GDM1 (cell line): ENCODE measurements at regions not wholly inside any gene's neighbourhood (a gene's known extent, or its start where the extent isn't known, plus 50 kb on each side); places are given as distances from the start of the nearest gene placed in this dataset.
"Not testable (repeated sequence)": the region's sequence is repeated elsewhere in the genome, so short reads cannot be mapped to it uniquely, and the experiment has no call there.

Experiments used
- DNase-seq: peaks from one replicate; lab custom pipeline; 2025; lab: John Stamatoyannopoulos, UW

DNA sequence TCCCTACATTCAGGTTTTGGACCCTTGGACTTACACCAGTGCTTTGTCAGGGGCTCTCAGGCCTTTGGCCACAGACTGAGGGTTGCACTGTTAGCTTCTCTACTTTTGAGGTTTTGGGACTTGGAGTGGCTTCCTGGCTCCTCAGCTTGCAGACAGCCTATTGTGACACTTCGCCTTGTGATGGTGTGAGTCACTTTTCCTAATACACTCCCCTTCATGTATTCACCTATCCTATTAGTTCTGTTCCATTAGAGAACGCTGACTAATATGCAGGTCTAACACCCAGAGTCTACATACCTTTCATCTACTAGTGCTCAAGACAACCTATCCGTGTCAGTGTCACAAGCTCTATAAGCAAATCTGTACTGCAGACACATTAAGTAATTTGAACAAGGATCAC lies 605.3 kb downstream of the KCNT2 start:
- no peak for DNase-seq

DNA sequence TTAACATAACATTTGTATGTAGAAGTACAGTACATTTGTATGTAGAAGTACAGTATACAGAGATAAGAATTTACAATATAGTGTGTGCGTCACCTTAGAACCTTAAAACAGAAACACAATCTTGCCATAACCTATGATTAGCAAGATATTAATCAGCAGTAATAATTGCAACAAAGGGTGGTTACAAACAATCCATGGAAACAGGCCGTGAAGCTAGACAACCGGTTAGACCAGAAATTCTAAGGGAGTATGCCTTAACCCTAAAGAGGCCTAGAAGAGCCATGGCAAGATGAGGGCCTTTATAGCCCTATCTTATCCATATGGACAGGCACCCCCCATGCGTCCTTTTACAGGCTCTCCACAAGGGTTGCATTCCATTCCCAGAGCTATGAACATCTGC lies 605.9 kb downstream of the KCNT2 start:
- DNase-seq, result not testable (repeated sequence)

DNA sequence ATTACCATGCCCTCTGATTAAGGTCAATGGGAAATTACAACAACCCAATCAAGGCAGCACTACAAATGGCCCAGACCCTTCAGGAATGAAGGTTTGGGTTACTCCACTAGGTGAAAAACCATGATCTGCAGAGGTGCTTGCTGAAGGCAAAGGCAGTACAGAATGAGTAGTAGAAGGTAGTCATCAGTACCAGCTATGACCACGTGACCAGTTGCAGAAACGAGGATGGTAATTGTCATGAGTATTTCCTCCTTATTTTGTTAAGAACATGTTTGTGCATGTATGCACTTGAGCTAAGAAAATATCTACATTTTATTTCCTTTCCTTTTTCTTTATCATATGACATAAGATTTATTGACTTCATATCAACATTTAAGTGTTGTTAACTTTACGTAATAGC lies 607.1 kb downstream of the KCNT2 start:
- DNase-seq, result no peak

DNA sequence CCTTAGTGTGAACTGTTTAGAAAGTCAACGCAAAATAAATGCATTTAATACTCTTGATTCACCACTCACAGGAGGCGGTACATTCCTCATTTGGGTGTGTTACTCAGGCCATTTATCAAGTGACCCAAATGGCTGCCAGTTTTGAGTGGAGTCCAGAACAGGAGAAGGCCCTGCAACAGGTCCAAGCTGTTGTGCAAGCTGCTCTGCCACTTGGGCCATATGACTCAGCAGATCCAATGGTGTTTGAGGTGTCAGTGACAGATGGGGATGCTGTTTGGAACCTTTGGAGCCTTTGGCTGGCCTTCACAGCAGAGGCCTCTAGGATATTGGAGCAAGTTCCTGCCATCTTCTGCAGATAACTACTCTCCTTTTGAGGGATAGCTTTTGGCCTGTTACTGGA lies 609.2 kb downstream of the KCNT2 start:
- no peak for DNase-seq

DNA sequence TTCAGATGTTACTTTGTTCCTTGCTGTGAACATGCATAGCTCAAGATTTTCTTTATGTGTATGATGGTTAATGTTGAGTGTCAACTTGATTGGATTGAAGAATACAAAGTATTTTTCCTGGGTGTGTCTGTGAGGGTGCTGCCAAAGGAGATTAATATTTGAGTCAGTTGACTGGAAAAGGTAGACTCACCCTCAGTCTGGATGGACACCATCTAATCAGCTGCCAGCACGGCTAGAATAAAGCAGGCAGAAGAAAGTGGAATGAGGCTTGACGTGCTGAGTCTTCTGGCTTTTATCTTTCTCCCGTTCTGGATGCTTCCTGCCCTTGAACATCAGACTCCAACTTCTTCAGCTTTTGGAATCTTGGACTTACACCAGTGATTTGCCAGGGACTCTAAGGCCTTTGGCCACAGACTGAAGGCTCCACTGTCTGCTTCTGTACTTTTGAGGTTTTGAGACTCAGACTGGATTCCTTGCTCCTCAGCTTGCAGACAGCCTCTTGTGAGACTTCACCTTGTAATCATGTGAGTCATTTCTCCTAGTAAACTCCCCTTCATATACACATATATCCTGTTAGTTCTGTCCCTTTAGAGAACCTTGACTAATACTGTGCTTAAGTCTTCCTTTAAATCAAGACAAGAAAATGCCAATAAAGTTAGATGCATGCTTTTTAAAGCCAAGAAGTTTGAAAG lies 626.6 kb downstream of the KCNT2 start:
- DNase-seq, result no peak

DNA sequence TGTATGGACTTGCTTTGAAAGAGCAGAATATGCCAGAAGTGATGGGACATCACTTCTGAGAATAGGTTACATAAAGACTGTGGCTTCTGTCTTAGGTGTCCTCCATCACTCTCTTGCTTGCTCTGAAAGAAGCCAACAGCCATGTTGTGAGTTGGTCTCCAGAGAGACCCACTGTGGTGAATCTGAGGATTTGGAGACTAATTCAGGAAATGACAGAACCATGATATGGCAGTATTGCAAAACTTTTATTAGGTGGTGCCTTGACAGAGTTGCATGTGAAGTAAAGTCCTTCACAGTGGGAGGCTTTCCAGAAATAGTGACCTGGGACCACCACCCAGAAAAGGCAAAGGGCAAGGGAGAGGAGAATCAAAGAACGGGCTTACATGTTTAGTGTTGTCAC lies 628.6 kb downstream of the KCNT2 start:
- DNase-seq, result no peak

DNA sequence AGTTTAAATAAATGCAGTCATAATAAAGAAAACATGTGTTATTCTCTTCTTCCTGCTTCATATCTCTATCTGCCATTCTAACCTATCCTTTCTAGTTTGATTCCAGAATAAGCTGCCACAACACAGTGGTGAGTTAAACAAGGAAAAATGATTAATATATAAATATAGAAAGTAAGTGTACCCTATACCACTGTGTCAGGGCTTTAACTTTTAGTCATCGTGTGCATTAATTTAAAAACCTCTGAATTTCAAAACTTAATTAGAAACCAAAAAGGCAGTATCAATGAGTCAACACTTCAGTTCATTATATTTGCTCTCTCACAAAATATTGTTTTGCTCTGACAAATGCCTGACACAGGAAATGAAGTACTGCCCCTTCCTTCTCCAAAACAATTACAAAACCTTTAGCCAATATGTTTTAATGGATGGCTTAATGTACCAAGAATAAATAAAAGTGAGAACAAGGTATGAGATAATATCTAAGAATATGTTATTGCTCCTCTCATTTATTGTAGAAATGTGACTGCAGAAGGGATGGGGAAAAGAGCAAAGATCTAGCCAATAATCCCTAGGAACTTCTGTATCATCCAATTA lies 634.8 kb downstream of the KCNT2 start:
- no peak for DNase-seq

DNA sequence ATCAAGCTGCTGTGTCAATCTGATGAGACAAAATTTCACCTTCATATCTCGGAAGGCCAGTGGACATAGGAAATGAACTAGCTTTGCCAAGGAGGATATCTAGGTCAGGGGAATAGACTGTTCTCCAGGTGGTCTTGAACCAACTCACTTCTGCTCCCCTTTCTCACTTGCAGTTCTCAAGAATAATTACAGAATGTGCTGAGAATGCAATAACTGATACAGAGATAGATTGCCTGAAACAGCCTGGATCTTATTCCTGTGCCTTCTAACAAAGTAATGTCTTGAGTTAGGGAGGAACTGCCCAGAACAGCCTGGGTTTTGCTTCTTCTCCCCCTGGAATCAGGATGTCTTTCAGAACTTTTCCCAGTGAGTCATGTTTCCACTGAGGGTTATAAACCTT lies 636.7 kb downstream of the KCNT2 start:
- DNase-seq, result no peak

DNA sequence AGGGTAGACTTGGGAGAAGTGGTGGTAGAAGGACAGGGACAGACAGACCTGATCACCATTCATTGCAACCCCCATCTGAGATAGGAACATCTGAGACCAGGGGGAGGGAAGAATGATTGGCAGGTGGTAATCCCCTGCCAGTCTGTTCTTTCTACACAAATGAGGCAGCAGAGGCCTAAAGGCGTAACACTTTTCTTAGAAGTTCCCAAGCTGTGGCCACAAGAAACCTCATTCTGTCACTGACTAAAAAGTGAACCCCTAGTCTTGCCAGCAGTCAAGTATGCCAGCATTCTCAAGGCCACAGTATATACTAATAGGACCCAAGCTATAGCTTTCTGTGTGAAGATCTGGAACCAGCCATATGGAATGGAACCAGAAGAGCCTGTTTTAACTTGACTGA lies 638.0 kb downstream of the KCNT2 start:
- DNase-seq, result no peak

DNA sequence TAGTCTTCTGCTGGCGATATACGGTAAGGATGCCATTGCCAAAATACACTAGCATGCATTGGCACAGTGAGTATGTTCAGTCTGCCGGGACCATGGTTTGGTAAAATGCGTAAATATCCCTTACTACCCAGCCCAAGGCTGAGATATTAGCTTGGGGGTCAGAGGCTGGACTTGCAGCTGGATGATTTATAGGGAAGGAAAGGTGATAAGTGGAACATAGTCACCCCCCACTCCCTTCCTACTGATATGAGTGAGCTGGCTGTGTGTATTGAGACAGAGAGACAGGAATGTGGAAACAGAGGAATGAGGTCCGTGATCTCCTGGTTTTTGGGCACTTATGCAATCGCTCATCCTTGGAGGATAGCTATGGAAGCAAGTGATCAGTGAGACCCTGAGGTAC lies 642.8 kb downstream of the KCNT2 start:
- DNase-seq, result no peak

DNA sequence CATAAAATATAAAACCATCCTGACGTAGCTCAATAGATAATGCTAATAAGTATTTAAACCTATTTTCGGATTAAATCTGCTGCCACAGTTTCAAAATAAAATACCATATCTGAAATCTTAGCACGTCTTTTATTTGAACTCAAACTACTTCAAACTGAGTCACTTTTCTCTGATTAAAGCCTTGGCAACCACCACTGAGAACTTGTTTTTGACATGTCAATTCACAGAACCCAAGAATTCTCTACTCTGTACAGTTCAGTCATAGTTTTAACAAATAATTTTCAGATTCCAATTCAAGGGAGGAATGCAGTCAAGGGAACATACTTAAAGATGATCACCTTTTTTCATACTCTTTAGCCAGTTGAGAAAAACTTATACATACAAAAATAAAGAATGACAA lies 643.2 kb downstream of the KCNT2 start:
- no peak for DNase-seq

DNA sequence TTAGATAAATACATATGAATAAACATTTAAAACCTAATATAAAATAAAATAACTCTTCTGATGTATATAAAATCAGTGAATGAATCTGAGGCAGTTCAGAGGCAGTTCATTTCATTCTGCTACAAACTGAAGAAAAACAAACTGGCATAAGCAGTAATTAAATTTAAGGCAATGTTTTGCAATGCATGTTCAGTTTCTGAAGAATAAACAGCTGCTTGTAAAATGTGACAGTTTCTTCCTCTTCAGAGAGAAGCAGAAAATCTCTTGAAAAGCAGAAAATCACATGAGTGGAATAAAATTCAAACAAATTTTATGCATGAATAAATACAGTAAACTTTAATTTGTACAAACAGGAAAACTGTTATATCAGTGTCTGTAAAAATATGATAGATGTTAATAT lies 643.7 kb downstream of the KCNT2 start:
- DNase-seq, result no peak

DNA sequence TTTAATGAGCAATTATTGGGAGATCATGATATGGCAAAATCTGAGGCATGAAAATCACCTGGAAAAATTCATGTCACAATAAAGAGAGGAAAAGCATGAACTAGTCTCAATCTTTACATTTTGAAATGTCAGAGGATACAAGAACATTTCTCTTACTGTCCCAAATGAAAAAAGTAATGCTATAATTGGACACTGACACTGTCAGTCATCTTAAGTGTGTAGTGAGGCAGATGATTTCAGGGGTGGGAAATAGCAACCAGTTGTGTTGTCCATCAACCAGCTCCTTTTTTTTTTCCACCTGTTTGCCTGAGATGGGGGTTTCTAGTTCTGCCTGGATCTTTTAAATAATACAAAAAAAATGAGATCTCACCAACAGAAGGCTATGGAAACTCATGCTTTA lies 646.2 kb downstream of the KCNT2 start:
- DNase-seq, result no peak

DNA sequence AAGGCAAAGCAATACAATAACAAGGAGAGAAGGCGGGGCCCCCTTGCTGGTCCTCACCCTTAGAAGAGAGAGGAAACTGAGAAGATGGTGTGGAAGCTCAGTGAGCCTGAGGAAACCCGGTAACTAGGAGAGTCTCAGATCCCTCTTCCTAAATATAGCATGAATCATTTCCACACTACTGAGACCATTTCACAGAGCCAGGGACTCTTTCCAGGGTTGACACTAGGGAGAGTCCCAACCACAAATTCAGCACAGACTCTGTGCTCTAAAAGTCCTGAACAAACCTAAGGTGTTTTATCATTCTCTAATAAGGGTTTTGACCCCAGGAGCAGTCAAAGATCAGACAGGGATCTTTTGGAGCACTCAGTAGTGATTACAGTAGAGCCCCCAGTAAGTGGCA lies 647.7 kb downstream of the KCNT2 start:
- DNase-seq, result no peak

DNA sequence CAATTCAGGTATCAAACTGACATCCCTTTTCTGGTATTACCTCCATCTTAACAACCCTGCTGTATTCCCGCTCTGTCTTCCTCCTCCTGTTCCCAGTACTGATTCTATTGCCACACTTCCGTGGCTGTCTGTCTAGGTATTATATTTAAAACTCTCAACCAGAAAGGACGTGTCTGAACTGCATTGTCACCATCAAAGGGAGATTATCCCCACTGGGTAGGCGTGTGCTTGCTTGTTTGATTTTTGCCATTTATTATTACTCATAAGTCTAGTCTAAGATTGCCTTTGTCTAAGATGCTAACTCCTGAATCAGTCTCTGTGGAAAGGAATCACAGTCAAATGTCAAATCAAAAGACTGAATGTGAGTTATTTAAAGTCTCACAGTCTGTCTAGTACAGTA lies 650.1 kb downstream of the KCNT2 start:
- no peak for DNase-seq

DNA sequence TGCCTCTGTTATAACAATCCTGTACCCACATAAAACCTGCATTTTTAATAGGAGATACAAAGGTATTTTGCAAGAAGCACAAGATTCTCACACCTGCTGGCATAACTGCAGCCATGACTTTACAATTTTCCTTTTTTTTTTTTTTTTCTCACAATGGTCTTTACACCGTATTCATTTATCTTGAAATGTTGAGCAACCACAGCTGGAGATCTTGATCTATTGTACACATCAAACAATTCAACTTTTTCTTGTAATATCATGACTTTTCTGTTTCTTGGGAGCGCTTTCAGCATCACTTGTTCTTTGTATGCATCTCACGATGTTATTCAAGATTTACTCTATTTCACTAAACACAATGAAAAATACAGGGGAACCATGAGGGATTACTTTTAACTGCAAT lies 651.4 kb downstream of the KCNT2 start:
- DNase-seq, result no peak

DNA sequence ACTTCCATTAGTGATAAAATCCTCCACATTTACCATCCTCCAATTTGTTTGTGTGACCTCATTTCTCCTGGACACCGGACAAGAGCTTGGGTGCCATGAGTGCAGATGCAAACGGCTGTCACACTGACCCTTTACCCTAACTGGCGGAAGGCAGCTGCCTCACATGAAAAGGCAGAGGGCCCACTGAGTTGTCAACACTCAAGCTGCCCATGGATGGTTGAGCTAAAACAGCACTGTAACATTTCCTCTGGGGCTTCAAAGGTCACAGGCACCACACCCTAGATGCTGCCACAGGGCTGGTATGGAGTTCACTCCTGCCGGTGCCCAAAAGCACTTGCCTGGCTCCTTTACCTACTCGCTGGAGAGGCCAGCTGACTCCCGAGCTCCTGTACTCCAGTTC lies 653.4 kb downstream of the KCNT2 start:
- no peak for DNase-seq

DNA sequence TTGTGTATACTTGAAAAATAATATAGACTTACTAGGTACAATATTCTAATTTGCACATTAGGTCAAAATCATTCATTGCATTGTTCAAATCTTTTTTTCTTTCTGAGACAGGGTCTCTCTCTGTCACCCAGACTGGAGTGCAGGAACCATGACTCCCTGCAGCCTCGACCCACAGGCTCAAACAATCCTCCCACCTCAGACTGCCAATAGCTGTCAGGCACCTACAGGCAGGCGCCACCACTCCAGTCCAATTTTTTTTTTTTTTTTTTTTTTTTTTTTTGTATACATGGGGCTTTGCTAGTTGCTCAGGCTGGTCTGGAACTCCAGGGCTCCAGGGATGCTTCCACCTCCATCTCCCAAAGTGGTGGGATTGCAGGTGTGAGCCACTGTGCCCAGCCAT lies 656.9 kb downstream of the KCNT2 start:
- no peak for DNase-seq

DNA sequence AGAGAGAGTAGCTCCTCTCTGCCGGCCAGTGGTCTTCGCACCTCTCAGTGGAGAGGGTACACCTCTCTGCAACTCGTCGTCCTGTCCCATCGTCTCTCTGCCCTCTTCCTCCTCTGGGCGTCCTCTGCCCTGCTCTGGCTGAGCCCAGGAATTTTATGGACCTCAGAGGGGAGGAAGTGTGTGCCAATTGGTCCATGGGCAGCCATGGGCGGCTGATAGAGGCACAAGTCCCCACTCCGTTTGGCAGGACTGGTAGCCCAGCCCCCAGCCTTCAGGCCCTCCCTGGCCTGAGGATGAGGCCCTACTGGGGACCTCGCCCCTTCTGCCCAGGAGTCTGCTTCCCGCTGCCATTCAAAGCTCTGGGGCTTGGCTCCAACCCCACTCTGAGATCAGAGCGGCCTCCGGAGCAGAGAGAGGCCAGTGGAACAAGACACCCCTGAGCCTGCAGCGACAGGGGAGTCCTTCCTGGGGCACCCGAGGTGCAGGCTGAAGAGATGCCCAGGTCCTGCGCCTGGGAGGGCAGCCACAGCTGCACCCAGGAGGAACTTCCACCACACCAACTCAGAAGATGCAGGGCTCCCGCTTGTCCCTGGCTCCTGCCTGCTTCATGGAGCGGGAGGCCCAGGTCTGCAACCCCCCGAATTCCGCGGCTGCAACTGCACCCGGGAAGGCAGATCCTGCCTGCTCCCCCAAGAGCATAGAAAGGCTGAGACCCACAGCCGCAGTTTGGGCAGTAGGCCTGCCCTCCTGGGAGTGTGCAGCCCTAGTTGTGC lies 659.9 kb downstream of the KCNT2 start:
- DNase-seq, result no peak

DNA sequence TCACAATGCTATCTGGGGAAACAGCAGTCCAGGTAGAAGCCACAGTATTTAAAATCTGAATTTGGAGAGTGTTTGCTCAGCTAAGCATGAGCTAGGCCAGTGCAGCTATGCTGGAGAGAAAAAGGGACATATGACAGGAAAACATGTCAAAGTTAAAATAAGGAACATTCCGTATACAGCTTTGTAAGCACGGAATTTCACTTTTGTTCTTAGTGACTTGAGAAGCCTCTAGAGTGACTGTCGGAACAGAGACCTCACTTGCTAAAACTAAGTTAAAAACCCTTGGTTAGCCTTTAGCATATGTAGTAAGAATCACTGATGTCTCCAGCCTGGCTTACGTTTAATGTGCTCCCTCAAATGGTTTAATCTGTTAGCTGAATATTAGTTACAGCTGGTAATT lies 661.7 kb downstream of the KCNT2 start:
- no peak for DNase-seq

DNA sequence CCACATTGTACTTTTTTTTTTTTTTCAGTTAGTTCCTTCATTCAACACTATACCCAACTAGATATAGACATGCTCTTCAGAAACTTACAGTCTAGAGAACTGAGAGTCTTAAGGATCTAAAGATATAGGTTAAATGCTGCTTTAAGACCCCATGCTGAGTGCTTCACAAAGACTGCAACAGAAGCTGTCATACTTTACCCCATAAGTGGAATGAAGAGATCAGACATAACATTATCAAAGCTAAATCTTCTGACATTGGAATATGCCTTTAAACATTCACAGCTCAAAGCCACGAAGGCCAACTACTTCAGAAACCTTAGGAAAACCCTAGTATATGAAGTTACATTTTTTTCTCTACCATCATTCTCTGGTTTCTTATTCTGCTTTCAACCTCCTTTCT lies 666.4 kb downstream of the KCNT2 start:
- DNase-seq, result no peak

DNA sequence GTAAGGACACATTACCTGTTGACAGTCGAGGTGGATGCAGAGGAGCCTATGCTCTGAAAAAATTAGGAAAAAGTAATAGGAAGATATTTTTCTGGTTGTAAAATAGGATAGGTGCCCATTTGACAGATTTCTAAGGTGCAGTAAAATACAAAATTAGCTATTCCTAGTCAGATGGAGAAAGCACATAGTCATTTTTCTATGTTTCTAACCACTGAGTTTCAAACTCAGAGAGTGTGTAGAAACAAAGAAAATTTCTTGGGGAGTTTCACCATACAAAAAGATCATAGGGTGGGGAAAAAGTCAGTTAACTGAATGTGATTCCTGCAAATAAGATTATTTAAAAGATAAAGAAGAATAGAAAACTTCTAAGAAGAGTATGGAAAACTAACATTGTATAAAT lies 666.9 kb downstream of the KCNT2 start:
- DNase-seq, result no peak

DNA sequence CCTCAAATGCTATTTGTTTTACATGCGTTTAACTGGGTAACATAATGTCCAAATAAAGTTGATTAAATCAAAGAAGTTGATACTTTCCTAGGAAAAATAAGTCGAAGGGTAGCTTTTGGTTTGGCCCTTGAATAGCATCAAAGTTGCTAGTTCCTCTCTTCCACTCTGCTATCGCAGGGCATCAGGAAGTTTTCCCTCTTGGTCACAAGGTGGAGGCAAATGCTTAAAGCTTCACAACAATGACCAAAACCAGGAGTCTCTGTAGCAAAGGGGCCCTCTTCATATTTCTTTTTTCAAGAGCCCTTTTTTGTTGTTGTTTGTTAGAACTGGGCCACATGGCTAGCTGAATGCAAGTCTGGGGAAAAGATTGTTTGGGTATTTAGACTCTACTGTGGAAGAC lies 668.4 kb downstream of the KCNT2 start:
- no peak for DNase-seq
